ENCODE measurements at regions not wholly inside any gene's neighbourhood (a gene's known extent, or its start where the extent isn't known, plus 50 kb on each side); places are given as distances from the start of the nearest gene placed in this dataset.

- no peak for FAIRE-seq
Measured at GRCh38 chr2:220296174-220296573, 668.7 kb downstream of the SLC4A3 start.

GRCh38 chr2:220297093-220297492 is 669.7 kb downstream of the SLC4A3 start:
- FAIRE-seq: no peak

GRCh38 chr2:220300806-220301205 is 673.4 kb downstream of the SLC4A3 start:
- FAIRE-seq: no peak

- FAIRE-seq: no peak
Measured at GRCh38 chr2:220302756-220303155, 675.3 kb downstream of the SLC4A3 start.

GRCh38 chr2:220309215-220309614 is 681.8 kb downstream of the SLC4A3 start:
- no peak for FAIRE-seq

GRCh38 chr2:220310451-220310861 is 683.0 kb downstream of the SLC4A3 start:
- no peak for FAIRE-seq

- no peak for FAIRE-seq
Measured at GRCh38 chr2:220315098-220315823, 687.8 kb downstream of the SLC4A3 start.

GRCh38 chr2:220318037-220318436 is 690.6 kb downstream of the SLC4A3 start:
- FAIRE-seq: no peak

GRCh38 chr2:220318508-220318907 is 691.1 kb downstream of the SLC4A3 start:
- no peak for FAIRE-seq

- FAIRE-seq: no peak
Measured at GRCh38 chr2:220320326-220320725, 692.9 kb downstream of the SLC4A3 start.

GRCh38 chr2:220332886-220333285 is 705.5 kb downstream of the SLC4A3 start:
- FAIRE-seq: no peak

GRCh38 chr2:220334210-220334609 is 706.8 kb downstream of the SLC4A3 start:
- FAIRE-seq: no peak

- FAIRE-seq: no peak
Measured at GRCh38 chr2:220334871-220335590, 707.6 kb downstream of the SLC4A3 start.

- FAIRE-seq: no peak
Measured at GRCh38 chr2:220335591-220335915, 708.1 kb downstream of the SLC4A3 start.

GRCh38 chr2:220336771-220337170 is 709.3 kb downstream of the SLC4A3 start:
- FAIRE-seq: no peak

- FAIRE-seq: no peak
Measured at GRCh38 chr2:220337611-220338440, 710.4 kb downstream of the SLC4A3 start.

GRCh38 chr2:220341014-220341413 is 713.6 kb downstream of the SLC4A3 start:
- no peak for FAIRE-seq

- no peak for FAIRE-seq
Measured at GRCh38 chr2:220346919-220347318, 719.5 kb downstream of the SLC4A3 start.

- no peak for FAIRE-seq
Measured at GRCh38 chr2:220347626-220348025, 720.2 kb downstream of the SLC4A3 start.

- FAIRE-seq: no peak
Measured at GRCh38 chr2:220348206-220348605, 720.8 kb downstream of the SLC4A3 start.

GRCh38 chr2:220353897-220354296 is 726.5 kb downstream of the SLC4A3 start:
- no peak for FAIRE-seq

GRCh38 chr2:220356076-220356475 is 728.6 kb downstream of the SLC4A3 start:
- FAIRE-seq: no peak

- FAIRE-seq: no peak
Measured at GRCh38 chr2:220365023-220365422, 737.6 kb downstream of the SLC4A3 start.

- FAIRE-seq: no peak
Measured at GRCh38 chr2:220366765-220367164, 739.3 kb downstream of the SLC4A3 start.

All from islet of Langerhans (tissue), 1 donor.